ENCODE measurements at regions not wholly inside any gene's neighbourhood (a gene's known extent, or its start where the extent isn't known, plus 50 kb on each side); places are given as distances from the start of the nearest gene placed in this dataset.

DNA sequence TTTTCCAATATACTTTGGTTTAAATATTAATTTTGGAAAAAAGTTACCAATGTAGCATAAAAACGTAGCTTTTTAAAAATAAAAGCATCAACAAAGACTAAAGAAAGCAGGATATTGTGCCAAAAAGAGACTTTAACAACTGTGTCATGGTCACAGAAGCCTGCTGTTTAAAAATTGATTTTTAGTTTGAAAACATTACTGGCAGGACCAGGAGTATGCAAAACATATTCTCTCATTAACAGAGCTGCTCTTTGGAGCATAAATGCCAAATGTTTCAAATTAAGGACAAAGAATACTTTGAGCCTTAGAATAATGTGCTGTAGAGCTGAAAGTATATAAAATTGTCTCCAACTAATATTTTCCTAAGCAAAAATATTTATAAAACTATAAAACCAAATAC is 279.0 kb downstream of the ARAP2 start:
- intact Hi-C loops (cut with DNase I): no loop called here
- ATAC-seq (ENCODE audit: poor library complexity): no peak

DNA sequence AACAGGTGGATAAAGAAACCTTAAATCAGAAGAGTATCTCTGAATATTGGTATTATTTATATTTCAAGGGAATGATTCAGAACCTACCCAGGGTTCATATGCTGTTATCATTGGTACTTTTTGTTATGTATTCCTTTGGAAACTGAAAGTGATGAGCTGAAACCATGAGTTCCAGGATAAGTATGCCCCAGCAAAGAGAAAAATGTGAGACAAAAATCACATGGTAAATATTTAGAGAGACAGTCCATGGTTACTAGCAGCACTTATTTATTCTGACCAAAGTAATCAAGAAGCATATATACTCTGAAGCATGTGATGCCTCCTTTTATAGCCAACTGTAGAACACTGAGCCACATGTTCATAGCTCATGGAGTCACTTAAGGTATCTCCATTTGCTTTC is 277.7 kb downstream of the ARAP2 start:
- ATAC-seq (ENCODE audit: poor library complexity) (no peak), DNase-seq (no peak)
- intact Hi-C loops (cut with DNase I): no loop called here

More for the DNA sequence above, 279.0 kb downstream of the ARAP2 start:
- DNase-seq: no peak

DNA sequence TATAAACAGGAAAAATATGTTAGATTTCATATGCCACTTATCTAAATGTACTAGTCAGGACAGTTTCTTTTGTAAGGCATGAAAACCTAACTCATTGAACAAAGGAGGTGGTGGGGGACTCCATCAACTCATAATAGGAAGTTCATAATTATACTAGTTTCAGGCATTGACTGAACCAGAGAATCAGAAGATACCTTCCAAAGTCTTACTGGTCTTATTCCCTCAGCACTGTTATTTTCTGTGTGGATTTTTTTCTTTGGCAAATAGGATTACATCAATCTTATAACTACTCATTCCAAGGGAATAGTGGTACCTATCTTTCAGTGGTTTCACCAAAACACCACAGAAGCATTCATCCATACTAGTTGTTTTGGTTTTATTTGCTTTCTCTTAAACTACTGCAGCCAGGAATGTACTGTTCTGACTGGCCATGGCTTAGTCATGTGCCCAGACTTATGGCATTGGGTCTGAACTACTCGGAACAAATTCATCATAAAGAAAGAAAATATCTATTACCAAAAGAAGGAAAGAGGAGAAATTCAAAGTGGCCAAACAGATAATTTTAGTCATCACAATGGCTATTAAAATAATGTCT is 273.9 kb downstream of the ARAP2 start:
- no peak for ATAC-seq (ENCODE audit: poor library complexity)
- intact Hi-C loops (cut with DNase I): no loop called here
- DNase-seq: no peak

DNA sequence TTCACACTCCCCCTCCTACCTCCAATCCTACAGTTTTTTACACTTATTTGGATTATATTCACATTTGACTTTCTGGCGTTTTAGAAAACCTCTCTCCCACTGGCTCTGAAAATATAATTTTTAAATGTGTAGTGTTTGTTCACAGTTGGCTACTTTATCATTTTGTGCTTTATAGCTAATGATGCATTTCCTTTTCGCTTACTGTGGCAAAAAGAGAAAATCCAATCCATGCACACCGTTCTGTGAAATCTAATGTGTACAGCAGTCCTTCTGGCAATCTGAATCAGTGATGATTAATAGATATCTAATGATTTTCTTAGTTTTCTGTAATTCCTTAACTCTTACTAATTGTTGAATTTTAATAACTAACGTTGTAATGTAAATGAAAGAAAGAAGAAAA is 271.5 kb downstream of the ARAP2 start:
- intact Hi-C loops (cut with DNase I): no loop called here
- DNase-seq (no peak), ATAC-seq (ENCODE audit: poor library complexity) (no peak)

DNA sequence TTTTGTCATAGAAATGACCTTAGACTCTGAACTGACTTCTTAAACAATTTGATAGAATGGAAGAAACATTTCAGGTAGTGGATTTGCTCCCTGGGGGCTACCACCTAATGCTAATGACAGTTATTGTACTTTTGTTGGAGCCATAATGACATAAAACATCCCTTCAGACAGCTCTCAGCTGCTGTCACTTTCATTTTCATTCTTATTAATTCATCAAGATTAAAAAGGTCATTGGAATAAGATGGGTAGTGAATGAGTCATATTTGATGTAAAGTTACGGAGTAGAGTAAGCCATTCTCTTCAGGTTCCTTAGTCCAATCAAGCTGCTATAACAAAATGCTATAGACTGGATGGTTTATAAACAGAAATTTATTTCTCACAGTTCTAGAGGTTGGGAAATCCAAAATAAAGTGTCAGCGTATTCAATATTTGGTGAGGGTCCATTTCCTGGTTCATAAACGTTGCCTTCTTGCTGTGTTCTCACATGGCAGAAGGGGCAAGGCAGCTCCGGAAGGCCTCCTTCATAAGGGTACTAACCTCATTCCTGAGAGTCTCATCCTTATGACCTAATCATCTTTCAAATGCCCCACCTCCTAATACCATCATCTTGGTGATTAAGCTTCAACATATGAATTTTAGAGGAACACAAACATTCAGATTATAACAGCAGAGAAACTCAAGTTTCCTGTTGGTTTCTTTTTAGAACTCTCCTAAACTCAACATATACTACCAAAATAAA is 268.5 kb downstream of the ARAP2 start:
- ATAC-seq (ENCODE audit: poor library complexity) (no peak), DNase-seq (no peak)
- intact Hi-C loops (cut with DNase I): no loop called here

DNA sequence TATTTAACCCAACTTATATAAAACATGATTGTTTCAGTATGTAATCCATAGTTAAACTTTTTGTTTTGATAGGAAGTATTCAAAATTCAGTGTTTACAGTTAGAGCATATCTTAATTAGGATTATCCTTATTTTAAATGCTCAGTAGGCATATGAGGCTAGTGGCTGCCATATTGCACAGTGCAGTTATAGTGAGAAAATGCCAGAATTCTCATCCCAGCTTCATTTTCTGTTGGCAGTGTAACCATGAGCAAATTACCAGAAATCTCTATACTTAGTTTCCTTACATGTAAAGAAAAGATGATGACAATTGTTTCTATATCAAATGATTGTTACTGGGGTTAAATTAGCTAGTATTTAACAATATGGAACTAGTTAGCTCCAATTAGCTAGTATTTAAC is 265.8 kb downstream of the ARAP2 start:
- intact Hi-C loops (cut with DNase I): no loop called here
- ATAC-seq (ENCODE audit: poor library complexity): no peak
- no peak for DNase-seq

DNA sequence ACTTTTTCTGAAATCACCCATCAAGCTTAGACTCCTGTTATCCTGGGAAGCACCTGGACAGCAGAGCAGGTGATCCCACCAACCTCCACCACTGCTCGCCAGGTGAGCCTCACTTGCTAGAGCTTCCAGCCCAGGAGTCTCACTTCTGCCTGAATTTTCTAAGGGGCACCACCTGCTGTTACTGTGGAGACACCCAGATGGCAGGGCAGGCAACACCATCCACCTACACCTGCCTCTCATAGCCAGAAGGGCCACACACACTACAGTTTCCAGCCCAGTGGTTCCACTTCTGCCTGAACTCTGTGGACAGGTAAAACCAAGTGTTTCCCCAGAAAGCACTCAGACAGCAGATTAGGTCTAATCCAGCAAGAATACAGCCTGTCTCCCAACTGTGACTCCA is 262.0 kb downstream of the ARAP2 start:
- intact Hi-C loops (cut with DNase I): no loop called here
- ATAC-seq (ENCODE audit: poor library complexity) (no peak), DNase-seq (no peak)

DNA sequence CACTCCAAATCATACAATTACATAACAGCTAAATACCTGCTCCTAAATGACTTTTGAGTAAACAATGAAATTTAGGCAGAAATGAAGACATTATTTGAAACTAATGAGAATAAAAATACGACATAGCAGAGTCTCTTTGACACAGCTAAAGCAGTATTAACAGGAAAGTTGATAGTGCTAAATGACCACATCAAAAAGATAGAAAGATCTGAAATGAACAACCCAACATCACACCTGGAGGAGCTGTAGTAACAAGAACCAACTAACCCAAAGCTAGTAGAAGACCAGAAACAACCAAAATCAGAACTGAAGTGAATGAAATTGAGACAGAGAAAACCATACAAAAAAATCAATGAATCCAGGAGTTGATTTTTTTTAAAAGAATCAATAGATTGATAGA is 257.8 kb downstream of the ARAP2 start:
- intact Hi-C loops (cut with DNase I): no loop called here
- ATAC-seq (ENCODE audit: poor library complexity): no peak
- DNase-seq: no peak

DNA sequence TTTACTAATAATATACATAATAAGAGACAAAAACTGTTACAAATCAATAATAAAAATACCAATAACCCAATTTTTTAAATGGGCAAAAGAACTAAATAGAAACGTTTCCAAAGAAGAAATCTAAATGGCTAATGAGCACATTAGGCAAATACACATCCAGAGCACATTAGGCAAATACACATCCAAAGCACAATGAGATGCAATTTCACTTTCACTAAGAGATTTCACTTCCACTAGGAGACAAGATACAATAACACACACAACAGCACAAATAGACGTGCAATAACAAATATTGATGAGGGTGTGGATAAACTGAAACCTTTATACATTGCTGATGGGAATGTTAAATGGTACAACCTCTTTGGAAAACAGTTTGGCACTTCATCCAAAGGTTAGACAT is 250.7 kb downstream of the ARAP2 start:
- DNase-seq (no peak), ATAC-seq (ENCODE audit: poor library complexity) (no peak)
- intact Hi-C loops (cut with DNase I): no loop called here

DNA sequence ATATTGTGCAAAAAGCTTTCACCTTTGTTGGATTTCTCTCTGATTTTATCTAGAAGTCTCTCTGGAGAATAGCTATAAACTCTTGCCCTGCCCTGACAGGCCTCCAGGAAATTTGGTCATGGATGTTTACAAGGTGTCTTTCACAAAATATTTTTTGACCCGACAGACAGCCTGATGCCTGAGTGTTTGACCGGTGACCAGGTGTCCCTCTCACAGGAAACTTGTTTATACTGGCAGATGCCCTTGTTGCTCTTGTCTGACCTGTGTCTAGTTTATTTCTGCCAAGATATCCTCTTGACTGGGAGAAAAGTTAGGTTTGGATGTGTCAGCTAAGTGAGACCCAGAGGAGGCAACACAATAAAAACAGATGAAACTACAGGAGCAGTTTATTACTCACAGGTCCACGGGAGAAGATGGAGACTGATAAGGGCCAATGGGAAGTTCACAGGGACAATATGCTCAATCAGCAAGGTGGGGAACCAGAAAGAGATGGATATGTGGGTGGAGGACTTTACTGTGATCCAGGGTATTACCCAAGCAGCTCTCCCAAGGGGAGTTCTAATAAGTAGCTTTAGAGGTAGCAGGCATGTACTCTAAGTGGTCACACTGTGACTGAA is 243.3 kb downstream of the ARAP2 start:
- intact Hi-C loops (cut with DNase I): no loop called here
- DNase-seq (no peak), ATAC-seq (ENCODE audit: poor library complexity) (no peak)

DNA sequence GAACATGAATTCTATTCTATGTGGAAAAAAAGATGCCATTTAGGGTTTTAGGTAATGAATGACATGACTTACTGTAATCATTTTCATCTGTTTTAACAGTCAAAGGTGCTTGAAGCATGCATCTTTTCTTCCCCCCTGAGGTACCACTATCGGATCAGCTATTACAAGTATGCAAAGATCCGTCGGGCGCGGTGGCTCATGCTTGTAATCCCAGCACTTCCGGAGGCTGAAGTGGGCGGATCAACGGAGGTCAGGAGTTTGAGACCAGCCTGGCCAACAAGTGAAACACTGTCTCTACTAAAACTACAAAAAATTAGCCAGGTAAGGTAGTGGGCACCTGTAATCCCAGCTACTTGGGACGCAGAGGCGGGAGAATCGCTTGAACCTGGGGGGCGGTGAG is 241.3 kb downstream of the ARAP2 start:
- intact Hi-C loops (cut with DNase I): no loop called here
- ATAC-seq (ENCODE audit: poor library complexity): no peak
- DNase-seq: no peak

DNA sequence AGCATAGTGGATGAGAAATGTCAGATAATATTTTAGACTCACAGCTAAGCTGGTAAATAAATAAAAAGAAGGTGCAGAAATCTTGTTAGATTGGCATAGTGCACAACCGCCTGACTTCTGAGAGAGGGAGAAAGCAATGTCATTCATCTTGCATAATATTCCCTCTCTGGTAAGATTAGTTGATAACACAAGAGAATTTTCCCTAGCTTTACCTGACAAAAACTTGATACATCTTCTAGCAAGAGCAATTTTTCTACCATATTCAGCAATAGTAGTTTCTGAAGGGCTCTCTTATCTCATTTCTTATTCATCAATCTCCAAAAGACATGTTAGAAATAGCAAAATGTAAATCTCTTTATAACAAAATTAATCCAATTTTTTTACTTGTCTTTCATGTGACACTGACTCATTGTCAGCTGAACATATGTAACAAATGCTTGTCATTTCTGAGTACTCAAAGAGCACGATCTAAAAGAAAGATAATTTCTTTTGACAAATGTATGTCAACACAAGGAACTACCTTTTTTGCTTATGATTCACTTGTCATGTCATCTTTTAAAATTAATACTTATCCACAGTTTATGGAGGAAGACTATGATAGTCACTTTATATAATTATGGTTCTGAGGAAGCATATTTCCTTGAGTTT is 240.0 kb downstream of the ARAP2 start:
- intact Hi-C loops (cut with DNase I): no loop called here
- DNase-seq (no peak), ATAC-seq (ENCODE audit: poor library complexity) (no peak)

DNA sequence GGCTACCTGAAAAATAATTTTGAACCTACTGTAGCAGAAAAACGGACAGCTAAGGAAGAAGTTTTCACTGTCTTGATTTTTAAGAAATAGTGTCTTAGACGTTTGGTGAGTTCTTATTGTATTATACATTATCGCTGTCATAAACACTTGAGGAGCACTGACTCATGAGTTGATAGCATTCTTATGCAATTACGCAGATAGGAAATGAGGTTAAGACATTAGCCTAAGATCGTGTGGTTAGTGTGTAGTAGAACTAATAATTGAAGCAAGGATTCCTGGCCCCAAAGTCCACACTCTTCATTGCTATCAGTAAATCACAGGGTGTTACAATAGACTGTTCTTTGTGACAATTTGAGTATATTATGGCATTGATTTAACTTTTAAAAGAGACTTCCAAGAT is 238.1 kb downstream of the ARAP2 start:
- intact Hi-C loops (cut with DNase I): no loop called here
- ATAC-seq (ENCODE audit: poor library complexity) (no peak), DNase-seq (no peak)

DNA sequence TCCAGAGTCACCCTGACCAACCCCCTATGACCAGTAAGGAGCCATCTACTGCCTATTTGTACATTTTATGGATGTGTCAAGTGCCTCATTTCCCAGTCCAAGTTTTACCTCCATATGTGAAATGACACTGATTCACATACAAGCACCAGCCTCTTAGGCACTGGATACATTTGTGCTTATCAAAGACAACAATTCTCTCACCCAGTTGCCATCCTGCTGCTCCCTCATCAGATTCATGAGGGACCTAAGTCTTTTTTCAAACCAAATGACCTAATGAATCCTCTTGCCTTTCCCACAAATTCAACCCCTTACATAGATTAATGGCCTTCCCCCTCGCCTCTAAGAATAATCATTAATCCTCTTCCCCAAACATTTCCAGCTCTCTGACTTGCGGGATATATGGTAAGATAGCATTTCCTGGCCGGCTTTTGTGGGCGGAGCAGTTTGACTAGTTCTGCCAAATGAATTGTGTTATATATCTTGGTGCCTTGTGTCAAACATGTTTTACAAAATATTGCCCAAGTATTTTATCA is 233.9 kb downstream of the ARAP2 start:
- no peak for ATAC-seq (ENCODE audit: poor library complexity)
- DNase-seq: no peak
- intact Hi-C loops (cut with DNase I): no loop called here

DNA sequence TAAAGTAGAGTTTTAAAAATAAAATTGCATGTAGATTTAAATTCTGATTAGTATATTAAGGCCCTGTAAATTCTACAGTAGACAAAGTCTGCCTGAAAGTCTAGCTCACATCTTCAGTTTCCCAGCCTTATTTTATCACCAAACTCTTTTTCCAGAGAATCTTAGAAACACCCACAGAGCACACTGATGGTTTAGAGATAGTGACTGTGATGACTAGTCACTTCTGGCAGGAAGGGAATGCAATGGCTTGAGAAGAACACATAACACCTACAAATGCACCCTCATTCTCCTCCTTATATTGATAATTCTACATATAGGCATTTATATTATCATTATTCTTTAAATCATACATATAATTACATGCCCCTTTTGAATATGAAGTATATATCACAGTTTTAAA is 232.9 kb downstream of the ARAP2 start:
- intact Hi-C loops (cut with DNase I): no loop called here
- no peak for DNase-seq
- no peak for ATAC-seq (ENCODE audit: poor library complexity)

DNA sequence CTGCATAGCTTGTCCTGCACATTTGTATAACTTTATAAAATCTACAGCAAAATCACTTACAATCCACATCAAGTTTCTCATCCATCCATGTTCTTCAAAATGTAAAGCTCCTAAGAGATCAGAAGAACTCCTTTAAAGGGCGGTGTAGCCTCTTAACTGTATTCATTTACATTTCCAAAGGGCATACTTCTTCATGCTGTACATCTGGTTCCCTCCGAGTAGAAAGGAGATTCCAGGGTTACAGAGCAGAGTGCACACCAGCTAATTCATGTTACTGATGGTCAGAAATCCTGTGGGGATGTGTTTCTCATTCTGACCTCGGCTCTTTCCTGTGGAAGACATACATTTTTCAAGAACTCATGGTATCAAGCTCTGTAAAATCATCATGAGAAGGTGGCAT is 231.8 kb downstream of the ARAP2 start:
- no peak for DNase-seq
- no peak for ATAC-seq (ENCODE audit: poor library complexity)
- intact Hi-C loops (cut with DNase I): no loop called here

DNA sequence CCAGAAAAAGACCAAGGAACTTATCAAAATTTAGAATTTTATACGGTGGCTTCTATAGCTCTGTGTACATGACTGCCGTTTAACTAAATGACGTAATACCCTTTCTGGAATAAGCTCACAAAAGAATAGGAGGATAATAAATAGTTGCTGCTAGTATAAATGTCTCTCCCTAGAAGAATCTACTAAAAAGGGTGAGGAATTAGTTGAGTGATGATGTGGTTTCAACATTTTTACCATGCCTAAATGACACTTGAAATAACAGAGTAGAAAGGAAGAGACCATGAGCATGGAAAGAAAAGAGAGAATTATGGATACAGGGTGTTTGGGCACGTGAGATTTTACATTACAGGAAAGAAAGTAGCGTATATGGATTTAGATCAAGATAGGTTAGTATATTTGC is 231.1 kb downstream of the ARAP2 start:
- intact Hi-C loops (cut with DNase I): no loop called here
- no peak for DNase-seq
- no peak for ATAC-seq (ENCODE audit: poor library complexity)
